Endothelial cell of umbilical vein (primary cell): ENCODE measurements at regions not wholly inside any gene's neighbourhood (a gene's known extent, or its start where the extent isn't known, plus 50 kb on each side); places are given as distances from the start of the nearest gene placed in this dataset.

Source experiments
- JUN ChIP-seq: IDR thresholded peaks from 2 replicates; pipeline ENCODE4 v1.6.1; 2011; ENCODE audit warnings: borderline replicate concordance, low read depth; ENCODE audit not compliant: insufficient read length, insufficient read depth
- MYC ChIP-seq: IDR thresholded peaks from one replicate; pipeline ENCODE4 v1.6.1; 2011; ENCODE audit warnings: mild to moderate bottlenecking, low read depth, low read length
- POLR2A ChIP-seq: IDR thresholded peaks from 2 replicates; pipeline ENCODE4 v1.6.1; 2012; ENCODE audit warnings: low read depth, mild to moderate bottlenecking, control low read depth, low read length
- POLR2AphosphoS5 ChIP-seq: IDR thresholded peaks from 2 replicates; pipeline ENCODE4 v1.6.1; 2012; ENCODE audit warnings: low read depth, mild to moderate bottlenecking, control low read depth, low read length, moderate library complexity; ENCODE audit not compliant: insufficient read depth
- TF ChIP-seq, protein P1 (sequence below), 2 donors: IDR thresholded peaks; 1 replicate in 1 of 2; 2 replicates in 1 of 2; pipeline ENCODE4 v1.5.1; 2011; ENCODE audit warnings: low read length in 2 of 2, mild to moderate bottlenecking in 2 of 2, moderate library complexity in 2 of 2, control low read depth in 1 of 2, inconsistent platforms in 1 of 2, low read depth in 1 of 2; ENCODE audit not compliant: insufficient read depth in 1 of 2; ENCODE audit errors: extremely low read depth in 1 of 2
- TF ChIP-seq, protein P2 (sequence below): IDR thresholded peaks from 2 replicates; pipeline ENCODE4 v1.6.1; 2011; ENCODE audit not compliant: insufficient read depth, insufficient read length

DNA sequence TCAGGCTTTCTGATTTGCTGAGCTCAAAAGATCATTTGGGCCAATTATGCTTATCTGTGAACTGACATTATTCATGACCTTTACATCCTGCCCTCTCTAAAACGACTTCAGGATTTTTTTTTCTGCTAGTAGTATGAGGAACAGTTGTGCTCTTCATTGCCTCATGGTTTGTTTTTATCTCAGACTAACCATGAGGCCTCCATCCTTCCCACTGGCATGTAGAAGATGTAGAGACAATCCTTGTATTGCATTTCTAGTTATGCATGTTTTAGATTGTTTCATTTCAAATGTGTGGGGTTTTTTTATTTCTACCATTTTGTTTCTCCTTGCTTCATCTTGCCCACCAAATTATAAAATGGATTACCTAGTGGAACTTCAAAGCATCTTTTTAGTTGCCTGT, 82.8 kb upstream of the C1orf87 start:
- TF ChIP-seq, protein P1, sequence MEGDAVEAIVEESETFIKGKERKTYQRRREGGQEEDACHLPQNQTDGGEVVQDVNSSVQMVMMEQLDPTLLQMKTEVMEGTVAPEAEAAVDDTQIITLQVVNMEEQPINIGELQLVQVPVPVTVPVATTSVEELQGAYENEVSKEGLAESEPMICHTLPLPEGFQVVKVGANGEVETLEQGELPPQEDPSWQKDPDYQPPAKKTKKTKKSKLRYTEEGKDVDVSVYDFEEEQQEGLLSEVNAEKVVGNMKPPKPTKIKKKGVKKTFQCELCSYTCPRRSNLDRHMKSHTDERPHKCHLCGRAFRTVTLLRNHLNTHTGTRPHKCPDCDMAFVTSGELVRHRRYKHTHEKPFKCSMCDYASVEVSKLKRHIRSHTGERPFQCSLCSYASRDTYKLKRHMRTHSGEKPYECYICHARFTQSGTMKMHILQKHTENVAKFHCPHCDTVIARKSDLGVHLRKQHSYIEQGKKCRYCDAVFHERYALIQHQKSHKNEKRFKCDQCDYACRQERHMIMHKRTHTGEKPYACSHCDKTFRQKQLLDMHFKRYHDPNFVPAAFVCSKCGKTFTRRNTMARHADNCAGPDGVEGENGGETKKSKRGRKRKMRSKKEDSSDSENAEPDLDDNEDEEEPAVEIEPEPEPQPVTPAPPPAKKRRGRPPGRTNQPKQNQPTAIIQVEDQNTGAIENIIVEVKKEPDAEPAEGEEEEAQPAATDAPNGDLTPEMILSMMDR (IDR thresholded peaks at IDR 0.05; ENCODE audit: extremely low read depth in 1 of 2, insufficient read depth in 1 of 2, low read depth in 1 of 2, low read length in 2 of 2), result no peak
- TF ChIP-seq POLR2AphosphoS5 (no peak), POLR2A (no peak), MYC (no peak), JUN (no peak)
- TF ChIP-seq, protein P2, sequence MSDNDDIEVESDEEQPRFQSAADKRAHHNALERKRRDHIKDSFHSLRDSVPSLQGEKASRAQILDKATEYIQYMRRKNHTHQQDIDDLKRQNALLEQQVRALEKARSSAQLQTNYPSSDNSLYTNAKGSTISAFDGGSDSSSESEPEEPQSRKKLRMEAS, result no peak
